Body of pancreas (tissue), 4 donors: ENCODE measurements at regions not wholly inside any gene's neighbourhood (a gene's known extent, or its start where the extent isn't known, plus 50 kb on each side); places are given as distances from the start of the nearest gene placed in this dataset.

Experiments used
- POLR2A ChIP-seq, 3 donors: fragments of 450-650 bp; IDR thresholded peaks; one replicate each; pipeline ENCODE4 v1.6.1; 2016; ENCODE audit warnings: antibody characterized with exemption in 3 of 3, mild to moderate bottlenecking in 2 of 3
- TF ChIP-seq, protein P1 (sequence below), 7 experiments: fragments of 450-650 bp in 4 of 7; fragments of 200-600 bp in 3 of 7; sonication (generic) in 3 of 7; IDR thresholded peaks; one replicate each; pipeline ENCODE4 v1.5.1; 2016 to 2019; ENCODE audit warnings: antibody characterized with exemption in 7 of 7

DNA sequence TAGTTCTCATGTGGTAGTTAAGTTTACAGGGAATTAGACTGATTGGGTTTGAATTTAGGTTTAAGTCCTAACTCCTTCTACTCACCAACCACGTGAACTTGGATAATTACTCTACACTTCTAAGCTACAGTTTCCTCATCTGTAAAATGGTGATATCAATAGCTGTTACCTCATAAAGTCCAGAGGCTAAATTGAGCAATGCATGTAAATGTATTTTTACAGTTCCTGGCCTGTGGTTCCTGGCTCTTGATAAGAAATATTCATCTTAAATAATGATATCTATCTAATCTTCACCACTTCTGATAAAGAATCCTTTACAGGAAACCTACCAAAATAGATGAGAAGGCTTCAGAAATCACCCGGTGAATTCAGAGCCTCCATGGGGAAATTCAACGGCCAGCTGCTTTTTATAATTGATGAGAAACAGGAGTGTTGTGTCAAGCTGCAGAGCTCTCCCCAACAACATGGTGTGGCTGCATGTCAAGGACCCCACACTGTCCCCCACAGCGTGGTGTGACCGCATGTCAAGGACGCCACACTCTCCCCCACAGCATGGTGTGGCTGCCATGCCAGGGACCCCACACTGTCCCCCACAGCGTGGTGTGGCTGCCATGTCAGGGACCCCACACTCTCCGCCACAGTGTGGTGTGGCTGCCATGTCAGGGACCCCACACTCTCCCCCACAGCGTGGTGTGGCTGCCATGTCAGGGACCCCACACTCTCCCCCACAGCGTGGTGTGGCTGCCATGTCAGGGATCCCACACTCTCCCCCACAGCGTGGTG is 80.8 kb upstream of the PEX5L start:
- TF ChIP-seq, protein P1, sequence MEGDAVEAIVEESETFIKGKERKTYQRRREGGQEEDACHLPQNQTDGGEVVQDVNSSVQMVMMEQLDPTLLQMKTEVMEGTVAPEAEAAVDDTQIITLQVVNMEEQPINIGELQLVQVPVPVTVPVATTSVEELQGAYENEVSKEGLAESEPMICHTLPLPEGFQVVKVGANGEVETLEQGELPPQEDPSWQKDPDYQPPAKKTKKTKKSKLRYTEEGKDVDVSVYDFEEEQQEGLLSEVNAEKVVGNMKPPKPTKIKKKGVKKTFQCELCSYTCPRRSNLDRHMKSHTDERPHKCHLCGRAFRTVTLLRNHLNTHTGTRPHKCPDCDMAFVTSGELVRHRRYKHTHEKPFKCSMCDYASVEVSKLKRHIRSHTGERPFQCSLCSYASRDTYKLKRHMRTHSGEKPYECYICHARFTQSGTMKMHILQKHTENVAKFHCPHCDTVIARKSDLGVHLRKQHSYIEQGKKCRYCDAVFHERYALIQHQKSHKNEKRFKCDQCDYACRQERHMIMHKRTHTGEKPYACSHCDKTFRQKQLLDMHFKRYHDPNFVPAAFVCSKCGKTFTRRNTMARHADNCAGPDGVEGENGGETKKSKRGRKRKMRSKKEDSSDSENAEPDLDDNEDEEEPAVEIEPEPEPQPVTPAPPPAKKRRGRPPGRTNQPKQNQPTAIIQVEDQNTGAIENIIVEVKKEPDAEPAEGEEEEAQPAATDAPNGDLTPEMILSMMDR (IDR thresholded peaks at IDR 0.05), result no peak
- TF ChIP-seq POLR2A (IDR thresholded peaks at IDR 0.05), result no peak
